CD4-positive, alpha-beta T cell (primary cell): ENCODE measurements at regions not wholly inside any gene's neighbourhood (a gene's known extent, or its start where the extent isn't known, plus 50 kb on each side); places are given as distances from the start of the nearest gene placed in this dataset.

Source experiments
- ATAC-seq: fragments of 200-7000 bp; cut with Tn5 transposase; one replicate; pipeline ENCODE4 v1.10.0; 2022; ENCODE audit warnings: mild to moderate bottlenecking; ENCODE audit not compliant: poor library complexity
- CTCF ChIA-PET: fragments of 350-600 bp; sonication (Branson Sonifier 250); formaldehyde crosslinking; loops from one replicate; lab custom pipeline; 2021; ENCODE audit warnings: antibody characterized with exemption, inconsistent platforms; lab: Charles Lee
- POLR2A ChIA-PET: fragments of 350-600 bp; sonication (Branson Sonifier 250); formaldehyde crosslinking; loops from one replicate; lab custom pipeline; 2021; ENCODE audit warnings: antibody characterized with exemption, inconsistent platforms; lab: Charles Lee
- DNase-seq, 14 experiments: peaks; one replicate each; pipeline ENCODE4 v3.0.0-alpha.2; 2013 to 2020; ENCODE audit warnings: mixed read lengths in 2 of 14
- H3K27ac ChIP-seq, 2 donors: one replicate each; pipeline versions ENCODE4 v1.5.1 to v1.7.0; 2013; ENCODE audit warnings: low read length in 2 of 2, low read depth in 1 of 2, mild to moderate bottlenecking in 1 of 2
- H3K27me3 ChIP-seq, 2 experiments: 1 replicate in 1 of 2; 2 replicates in 1 of 2; pipeline versions ENCODE4 v1.6.1 to v1.7.0; 2013; ENCODE audit warnings: low read length in 2 of 2, control low read depth in 1 of 2, mild to moderate bottlenecking in 1 of 2, moderate library complexity in 1 of 2; ENCODE audit not compliant: insufficient read depth in 2 of 2, control insufficient read depth in 1 of 2
- H3K36me3 ChIP-seq: one replicate; pipeline ENCODE4 v1.6.1; 2013; ENCODE audit warnings: low read length, control low read depth; ENCODE audit not compliant: insufficient read depth
- H3K4me1 ChIP-seq: one replicate; pipeline ENCODE4 v1.6.1; 2013; ENCODE audit warnings: low read length, control low read depth; ENCODE audit not compliant: insufficient read depth
- H3K4me3 ChIP-seq: one replicate; pipeline ENCODE4 v1.5.1; 2013; ENCODE audit warnings: mild to moderate bottlenecking, low read length, moderate library complexity
- H3K9me3 ChIP-seq, 2 experiments: 1 replicate in 1 of 2; 2 replicates in 1 of 2; pipeline versions ENCODE4 v1.6.1 to v1.7.0; 2013; ENCODE audit warnings: low read length in 2 of 2, mild to moderate bottlenecking in 2 of 2, control low read depth in 1 of 2, moderate library complexity in 1 of 2; ENCODE audit not compliant: control insufficient read depth in 1 of 2, insufficient read depth in 1 of 2
- H3K27ac Mint-ChIP-seq: one replicate; pipeline ENCODE4 v1.8.0; 2020; ENCODE audit warnings: mixed read lengths
- H3K27me3 Mint-ChIP-seq: one replicate; pipeline ENCODE4 v1.8.0; 2021; ENCODE audit warnings: mixed read lengths
- H3K36me3 Mint-ChIP-seq: one replicate; pipeline ENCODE4 v1.8.0; 2021; ENCODE audit warnings: low read depth, mixed read lengths
- H3K4me1 Mint-ChIP-seq: one replicate; pipeline ENCODE4 v1.8.0; 2021; ENCODE audit warnings: low read depth, mixed read lengths
- H3K4me3 Mint-ChIP-seq: one replicate; pipeline ENCODE4 v1.8.0; 2020; ENCODE audit warnings: mild to moderate bottlenecking, mixed read lengths
- H3K9me3 Mint-ChIP-seq: one replicate; pipeline ENCODE4 v1.8.0; 2020; ENCODE audit warnings: mixed read lengths
- intact Hi-C, 2 experiments: fragments of 100-400 bp; cut with DNase I in 1 of 2; cut with micrococcal nuclease in 1 of 2; formaldehyde crosslinking; loops; one replicate each; pipeline versions ENCODE4 v1.15.1 to v1.9.0; 2023 to 2025; cut with DNase I, micrococcal nuclease
- TF ChIP-seq, protein P1 (sequence below): fragments of 200-600 bp; IDR thresholded peaks from one replicate; pipeline ENCODE4 v1.8.0; 2022; ENCODE audit warnings: antibody characterized with exemption, mild to moderate bottlenecking

DNA sequence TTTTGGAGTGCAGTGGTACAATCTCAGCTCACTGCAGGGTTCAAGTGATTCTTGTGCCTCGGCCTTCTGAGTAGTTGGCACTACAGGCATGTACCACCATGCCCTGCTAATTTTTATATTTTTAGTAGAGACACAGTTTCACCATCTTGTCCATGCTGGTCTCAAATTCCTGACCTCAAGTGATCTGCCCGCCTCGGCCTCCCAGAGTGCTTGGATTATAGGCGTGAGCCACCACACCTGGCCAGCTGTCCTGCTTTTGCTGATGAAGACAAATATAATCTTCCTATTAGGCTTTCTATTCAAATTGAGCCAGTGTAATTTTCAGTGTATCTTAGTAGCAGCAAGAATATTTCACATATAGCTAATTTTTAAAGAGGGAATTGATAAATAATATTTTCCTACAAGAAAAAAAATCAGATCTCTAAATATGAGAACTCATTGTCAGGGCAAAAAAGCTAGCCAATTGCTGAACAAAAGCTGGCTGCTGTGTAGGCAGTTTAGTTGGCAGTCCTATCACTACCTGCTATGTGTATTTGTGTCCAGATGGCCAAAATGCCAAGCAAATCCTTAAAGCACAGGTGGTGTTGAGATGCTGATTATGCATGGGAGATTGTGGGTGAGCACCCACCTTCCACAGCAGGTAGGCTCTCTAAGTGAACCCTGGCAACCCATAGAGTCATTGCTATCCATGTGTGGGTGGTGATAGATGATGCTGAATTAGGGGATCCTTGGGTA is 60.8 kb upstream of the STAM2 start:
- no peaks in the 10 kb centered on the region for H3K36me3 Mint-ChIP-seq
- ATAC-seq (no peak), DNase-seq (no peak)
- no peaks in the 10 kb centered on the region for H3K27me3 Mint-ChIP-seq
- no peaks in the 10 kb centered on the region for H3K4me1 ChIP-seq
- H3K4me3 ChIP-seq, result no peak overlapping the region
- intact Hi-C loops, result no loop called here
- H3K9me3 ChIP-seq, result peaks cover 0 to 10% of the 10 kb centered on the region in 2 experiments
- CTCF ChIA-PET, result no interaction called here
- POLR2A ChIA-PET, result no interaction called here
- no peaks in the 10 kb centered on the region for H3K4me1 Mint-ChIP-seq
- no peaks in the 10 kb centered on the region for H3K36me3 ChIP-seq
- H3K4me3 Mint-ChIP-seq, result no peak overlapping the region
- TF ChIP-seq, protein P1, sequence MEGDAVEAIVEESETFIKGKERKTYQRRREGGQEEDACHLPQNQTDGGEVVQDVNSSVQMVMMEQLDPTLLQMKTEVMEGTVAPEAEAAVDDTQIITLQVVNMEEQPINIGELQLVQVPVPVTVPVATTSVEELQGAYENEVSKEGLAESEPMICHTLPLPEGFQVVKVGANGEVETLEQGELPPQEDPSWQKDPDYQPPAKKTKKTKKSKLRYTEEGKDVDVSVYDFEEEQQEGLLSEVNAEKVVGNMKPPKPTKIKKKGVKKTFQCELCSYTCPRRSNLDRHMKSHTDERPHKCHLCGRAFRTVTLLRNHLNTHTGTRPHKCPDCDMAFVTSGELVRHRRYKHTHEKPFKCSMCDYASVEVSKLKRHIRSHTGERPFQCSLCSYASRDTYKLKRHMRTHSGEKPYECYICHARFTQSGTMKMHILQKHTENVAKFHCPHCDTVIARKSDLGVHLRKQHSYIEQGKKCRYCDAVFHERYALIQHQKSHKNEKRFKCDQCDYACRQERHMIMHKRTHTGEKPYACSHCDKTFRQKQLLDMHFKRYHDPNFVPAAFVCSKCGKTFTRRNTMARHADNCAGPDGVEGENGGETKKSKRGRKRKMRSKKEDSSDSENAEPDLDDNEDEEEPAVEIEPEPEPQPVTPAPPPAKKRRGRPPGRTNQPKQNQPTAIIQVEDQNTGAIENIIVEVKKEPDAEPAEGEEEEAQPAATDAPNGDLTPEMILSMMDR, result no peak
- H3K27ac ChIP-seq, result no peak overlapping the region
- no peaks in the 10 kb centered on the region for H3K27me3 ChIP-seq
- no peak overlapping the region for H3K27ac Mint-ChIP-seq
- peaks cover 4% of the 10 kb centered on the region for H3K9me3 Mint-ChIP-seq

- no peaks in the 10 kb centered on the region for H3K36me3 Mint-ChIP-seq
- H3K27me3 ChIP-seq, result no peaks in the 10 kb centered on the region
- H3K27ac Mint-ChIP-seq, result no peak overlapping the region
- no peaks in the 10 kb centered on the region for H3K36me3 ChIP-seq
- intact Hi-C loops, result no loop called here
- H3K4me3 ChIP-seq, result no peak overlapping the region
- H3K9me3 Mint-ChIP-seq, result peaks cover 4% of the 10 kb centered on the region
- H3K27me3 Mint-ChIP-seq, result no peaks in the 10 kb centered on the region
- ATAC-seq (no peak), DNase-seq (no peak)
- H3K4me1 ChIP-seq, result no peaks in the 10 kb centered on the region
- CTCF ChIA-PET, result no interaction called here
- no peak overlapping the region for H3K4me3 Mint-ChIP-seq
- peaks cover 0 to 10% of the 10 kb centered on the region in 2 experiments for H3K9me3 ChIP-seq
- TF ChIP-seq, protein P1, result no peak
- H3K27ac ChIP-seq, result no peak overlapping the region
- no peaks in the 10 kb centered on the region for H3K4me1 Mint-ChIP-seq
- POLR2A ChIA-PET, result no interaction called here
Measured at GRCh38 chr2:152238016-152238415, 62.5 kb upstream of the STAM2 start.

DNA sequence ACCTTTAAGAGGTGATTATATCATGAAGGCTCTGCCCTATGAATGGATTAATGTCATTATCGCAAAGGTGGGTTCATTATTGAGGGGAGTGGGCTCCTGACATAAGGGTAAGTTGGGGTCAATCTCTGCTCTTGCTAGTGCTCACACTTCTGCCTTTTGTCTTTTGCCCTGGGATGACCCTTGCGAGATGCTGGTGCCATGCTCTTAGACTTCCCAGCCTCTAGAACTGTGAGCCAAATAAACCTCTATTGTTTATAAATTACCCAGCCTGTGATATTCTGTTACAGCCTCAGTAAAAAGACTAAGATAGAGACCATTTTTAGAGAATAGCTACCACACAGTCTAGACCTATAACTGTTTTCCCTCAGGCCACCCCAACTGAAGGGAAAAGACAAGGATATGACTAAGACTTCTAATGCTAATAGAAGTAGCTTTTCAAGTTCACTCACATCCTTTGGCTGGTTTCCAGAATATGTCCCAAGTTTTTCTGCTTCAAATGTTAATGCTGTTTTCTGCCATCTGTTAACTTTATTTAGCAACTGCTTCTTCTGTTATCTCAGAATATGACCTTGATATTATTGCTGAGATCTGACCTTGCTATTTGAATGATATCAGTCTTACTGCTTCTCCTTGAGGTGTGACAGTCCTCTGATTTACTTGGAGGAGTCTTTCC is 65.1 kb upstream of the STAM2 start:
- DNase-seq (no peak), ATAC-seq (no peak)
- H3K9me3 Mint-ChIP-seq, result peaks cover 4% of the 10 kb centered on the region
- H3K9me3 ChIP-seq, result peaks cover 0 to 10% of the 10 kb centered on the region in 2 experiments
- CTCF ChIA-PET, result no interaction called here
- H3K36me3 ChIP-seq, result no peaks in the 10 kb centered on the region
- no peaks in the 10 kb centered on the region for H3K36me3 Mint-ChIP-seq
- no peaks in the 10 kb centered on the region for H3K4me1 Mint-ChIP-seq
- POLR2A ChIA-PET, result no interaction called here
- no peak overlapping the region for H3K27ac ChIP-seq
- no peaks in the 10 kb centered on the region for H3K4me1 ChIP-seq
- no peak overlapping the region for H3K4me3 Mint-ChIP-seq
- no peaks in the 10 kb centered on the region for H3K27me3 ChIP-seq
- peaks cover 17% of the 10 kb centered on the region for H3K27me3 Mint-ChIP-seq
- intact Hi-C loops, result no loop called here
- no peak overlapping the region for H3K27ac Mint-ChIP-seq
- TF ChIP-seq, protein P1, result no peak
- no peak overlapping the region for H3K4me3 ChIP-seq
